K562 (cell line): ENCODE measurements at regions not wholly inside any gene's neighbourhood (a gene's known extent, or its start where the extent isn't known, plus 50 kb on each side); places are given as distances from the start of the nearest gene placed in this dataset.

Experiments
- CEBPB ChIP-seq: fragments of 450-650 bp; IDR thresholded peaks from 2 replicates; pipeline ENCODE4 v1.6.1; 2016; ENCODE audit warnings: missing genetic modification characterization, missing compliant biosample characterization
- MAFF ChIP-seq: IDR thresholded peaks from 2 replicates; pipeline ENCODE4 v1.6.1; 2012; ENCODE audit warnings: low read length, improper control_type of control experiment
- NUFIP1 ChIP-seq: fragments of 450-650 bp; IDR thresholded peaks from 2 replicates; pipeline ENCODE4 v1.6.1; 2018; ENCODE audit not compliant: partially characterized antibody
- POLR2A ChIP-seq: fragments of 450-650 bp; conservative IDR thresholded peaks from 2 replicates; pipeline ENCODE4 v1.6.1; 2016
- RBM39 ChIP-seq: fragments of 200-400 bp; formaldehyde crosslinking; optimal IDR thresholded peaks from 2 replicates; pipeline ENCODE3; 2018; ENCODE audit warnings: low read depth, low read length
- SIX5 ChIP-seq, 2 experiments: IDR thresholded peaks; 2 replicates each; pipeline ENCODE4 v1.6.1; 2011; ENCODE audit warnings: low read length in 2 of 2, borderline replicate concordance in 1 of 2, low read depth in 1 of 2, mild to moderate bottlenecking in 1 of 2, moderate library complexity in 1 of 2; ENCODE audit not compliant: insufficient read depth in 1 of 2
- TRIM28 ChIP-seq: fragments of 450-650 bp; IDR thresholded peaks from 2 replicates; pipeline ENCODE4 v1.6.1; 2017
- USF2 ChIP-seq: sonication (generic); formaldehyde crosslinking; IDR thresholded peaks from 2 replicates; pipeline ENCODE4 v1.5.0; 2020; ENCODE audit warnings: missing genetic modification reagents
- ZNF699 ChIP-seq: fragments of 250-450 bp; sonication (Bioruptor Pico); IDR thresholded peaks from 2 replicates; pipeline ENCODE4 v1.8.0; 2021; ENCODE audit warnings: mild to moderate bottlenecking, moderate library complexity; ENCODE audit not compliant: insufficient replicate concordance
- ZNF766 ChIP-seq: fragments of 200-800 bp; sonication (Bioruptor generic); conservative IDR thresholded peaks from 2 replicates; pipeline ENCODE4 v1.6.1; 2016; ENCODE audit warnings: missing genetic modification characterization, missing compliant biosample characterization
- TF ChIP-seq, protein P1 (sequence below), 3 experiments: IDR thresholded peaks in 2 of 3; conservative IDR thresholded peaks in 1 of 3; 2 replicates each; pipeline ENCODE4 v1.5.1; 2011 to 2012; ENCODE audit warnings: low read length in 3 of 3, mild to moderate bottlenecking in 3 of 3, control low read depth in 2 of 3, improper control_type of control experiment in 1 of 3, inconsistent platforms in 1 of 3, low read depth in 1 of 3, mixed read lengths in 1 of 3, moderate library complexity in 1 of 3; ENCODE audit not compliant: insufficient read depth in 2 of 3
- TF ChIP-seq, protein P2 (sequence below): sonication (generic); formaldehyde crosslinking; IDR thresholded peaks from 2 replicates; pipeline ENCODE4 v1.8.0; 2022; ENCODE audit warnings: mild to moderate bottlenecking, missing genetic modification reagents, borderline replicate concordance

DNA sequence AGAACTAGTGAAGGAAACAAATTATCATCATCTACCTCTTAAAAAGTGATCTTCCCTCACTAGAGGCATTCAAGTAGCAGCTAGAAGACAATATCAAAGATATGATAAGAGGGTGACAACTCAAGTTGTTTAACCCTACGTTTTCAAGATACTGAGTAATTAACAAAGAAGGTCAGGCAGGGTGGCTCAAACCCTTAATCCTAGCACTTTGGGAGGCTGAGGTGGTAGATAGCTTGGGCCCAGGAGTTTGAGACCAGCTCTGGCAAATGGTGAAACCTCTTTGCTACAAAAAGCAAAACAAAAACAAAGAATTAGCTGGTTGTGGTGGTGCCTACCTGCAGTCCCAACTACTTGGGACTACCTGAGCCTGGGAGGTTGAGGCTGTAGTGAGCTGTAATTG is 408.2 kb upstream of the TUSC1 start:
- TF ChIP-seq POLR2A, result no peak
- TF ChIP-seq, protein P1, sequence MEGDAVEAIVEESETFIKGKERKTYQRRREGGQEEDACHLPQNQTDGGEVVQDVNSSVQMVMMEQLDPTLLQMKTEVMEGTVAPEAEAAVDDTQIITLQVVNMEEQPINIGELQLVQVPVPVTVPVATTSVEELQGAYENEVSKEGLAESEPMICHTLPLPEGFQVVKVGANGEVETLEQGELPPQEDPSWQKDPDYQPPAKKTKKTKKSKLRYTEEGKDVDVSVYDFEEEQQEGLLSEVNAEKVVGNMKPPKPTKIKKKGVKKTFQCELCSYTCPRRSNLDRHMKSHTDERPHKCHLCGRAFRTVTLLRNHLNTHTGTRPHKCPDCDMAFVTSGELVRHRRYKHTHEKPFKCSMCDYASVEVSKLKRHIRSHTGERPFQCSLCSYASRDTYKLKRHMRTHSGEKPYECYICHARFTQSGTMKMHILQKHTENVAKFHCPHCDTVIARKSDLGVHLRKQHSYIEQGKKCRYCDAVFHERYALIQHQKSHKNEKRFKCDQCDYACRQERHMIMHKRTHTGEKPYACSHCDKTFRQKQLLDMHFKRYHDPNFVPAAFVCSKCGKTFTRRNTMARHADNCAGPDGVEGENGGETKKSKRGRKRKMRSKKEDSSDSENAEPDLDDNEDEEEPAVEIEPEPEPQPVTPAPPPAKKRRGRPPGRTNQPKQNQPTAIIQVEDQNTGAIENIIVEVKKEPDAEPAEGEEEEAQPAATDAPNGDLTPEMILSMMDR (IDR thresholded peaks at IDR 0.05 in 2 of 3, conservative IDR thresholded peaks at IDR 0.05 in 1 of 3; ENCODE audit: insufficient read depth in 2 of 3, low read depth in 1 of 3, low read length in 3 of 3), result no peak
- no peak for TF ChIP-seq NUFIP1
- TF ChIP-seq ZNF766 (CRISPR knock-in tag), result no peak
- no peak for TF ChIP-seq USF2 (CRISPR knock-in tag)
- TF ChIP-seq, protein P2, sequence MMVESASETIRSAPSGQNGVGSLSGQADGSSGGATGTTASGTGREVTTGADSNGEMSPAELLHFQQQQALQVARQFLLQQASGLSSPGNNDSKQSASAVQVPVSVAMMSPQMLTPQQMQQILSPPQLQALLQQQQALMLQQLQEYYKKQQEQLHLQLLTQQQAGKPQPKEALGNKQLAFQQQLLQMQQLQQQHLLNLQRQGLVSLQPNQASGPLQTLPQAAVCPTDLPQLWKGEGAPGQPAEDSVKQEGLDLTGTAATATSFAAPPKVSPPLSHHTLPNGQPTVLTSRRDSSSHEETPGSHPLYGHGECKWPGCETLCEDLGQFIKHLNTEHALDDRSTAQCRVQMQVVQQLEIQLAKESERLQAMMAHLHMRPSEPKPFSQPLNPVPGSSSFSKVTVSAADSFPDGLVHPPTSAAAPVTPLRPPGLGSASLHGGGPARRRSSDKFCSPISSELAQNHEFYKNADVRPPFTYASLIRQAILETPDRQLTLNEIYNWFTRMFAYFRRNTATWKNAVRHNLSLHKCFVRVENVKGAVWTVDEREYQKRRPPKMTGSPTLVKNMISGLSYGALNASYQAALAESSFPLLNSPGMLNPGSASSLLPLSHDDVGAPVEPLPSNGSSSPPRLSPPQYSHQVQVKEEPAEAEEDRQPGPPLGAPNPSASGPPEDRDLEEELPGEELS (CRISPR knock-in tag), result no peak
- no peak for TF ChIP-seq SIX5 (IDR thresholded peaks at IDR 0.05; ENCODE audit: borderline replicate concordance in 1 of 2, insufficient read depth in 1 of 2, low read depth in 1 of 2, low read length in 2 of 2)
- TF ChIP-seq RBM39, result no peak
- TF ChIP-seq CEBPB (tag), result no peak
- TF ChIP-seq TRIM28, result no peak
- TF ChIP-seq ZNF699 (CRISPR knock-in tag), result no peak
- TF ChIP-seq MAFF, result no peak
